ENCODE measurements at regions not wholly inside any gene's neighbourhood (a gene's known extent, or its start where the extent isn't known, plus 50 kb on each side); places are given as distances from the start of the nearest gene placed in this dataset.

DNA sequence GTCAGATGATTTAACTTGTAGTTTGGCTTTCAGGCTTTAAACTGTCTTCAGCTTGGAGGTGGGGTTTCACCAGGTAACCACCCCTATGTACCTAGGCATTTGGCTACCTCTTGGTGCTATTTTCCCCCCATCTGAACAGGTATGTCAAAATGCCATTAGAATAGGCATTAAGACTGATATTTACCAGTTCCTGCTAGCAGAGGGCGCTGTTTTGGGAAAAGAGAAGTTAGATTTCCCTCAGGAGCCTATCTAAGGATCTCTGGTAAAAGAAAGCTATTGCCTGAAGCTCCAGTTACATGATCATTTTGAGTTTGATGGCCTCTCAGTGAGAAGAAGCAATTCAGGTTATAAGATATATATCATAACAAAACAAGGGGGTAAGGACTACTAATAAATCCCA lies 879.1 kb downstream of the SH3BGRL start:
- no peak for DNase-seq

DNA sequence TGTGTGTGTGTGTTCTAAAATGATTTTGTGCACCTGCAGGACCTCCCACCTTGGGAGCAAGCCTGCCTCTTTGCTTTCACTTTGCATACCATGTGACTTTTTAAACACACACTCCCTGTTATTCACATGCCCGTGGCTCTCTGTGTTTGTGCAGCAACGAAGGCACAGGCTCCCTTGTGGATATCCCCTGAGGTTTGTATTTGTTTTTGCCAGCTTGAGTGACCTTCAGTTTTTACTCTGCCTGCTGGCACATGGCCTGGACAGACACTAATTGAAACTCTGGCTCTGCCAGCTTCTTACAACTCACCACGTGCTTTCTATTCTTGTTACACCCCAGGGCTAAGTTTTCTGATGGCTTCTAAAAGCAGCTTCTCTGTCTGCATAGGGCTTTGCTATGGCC lies 885.8 kb downstream of the SH3BGRL start:
- DNase-seq: peak in 19 of 58 donors; percentile 0 to 32 (median 1)

GRCh38 chrX:82092307-82092706 lies 890.4 kb downstream of the SH3BGRL start:
- no peak for DNase-seq

DNA sequence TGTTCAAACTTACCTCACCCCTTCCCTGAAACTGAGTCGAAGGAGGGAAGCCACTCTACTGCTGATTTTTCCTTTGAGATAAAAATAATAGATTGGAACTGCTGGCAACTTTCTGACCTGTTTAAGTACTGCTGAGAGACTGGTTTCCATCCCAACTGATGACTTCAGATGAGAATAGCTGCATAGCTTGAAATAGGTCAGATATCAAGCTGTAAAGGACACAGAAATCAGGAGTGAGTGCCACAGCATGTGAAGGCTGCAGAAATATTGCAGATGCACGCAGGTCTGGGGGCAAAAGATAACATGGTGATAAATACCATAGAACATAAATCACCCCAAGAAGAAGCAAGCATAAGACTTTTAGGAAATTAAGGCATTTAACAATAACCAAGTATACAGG lies 923.2 kb downstream of the SH3BGRL start:
- DNase-seq: no peak

- DNase-seq: no peak
Observed at GRCh38 chrX:82127228-82128123, 925.6 kb downstream of the SH3BGRL start.

GRCh38 chrX:82134378-82134777 lies 932.5 kb downstream of the SH3BGRL start:
- no peak for DNase-seq

DNA sequence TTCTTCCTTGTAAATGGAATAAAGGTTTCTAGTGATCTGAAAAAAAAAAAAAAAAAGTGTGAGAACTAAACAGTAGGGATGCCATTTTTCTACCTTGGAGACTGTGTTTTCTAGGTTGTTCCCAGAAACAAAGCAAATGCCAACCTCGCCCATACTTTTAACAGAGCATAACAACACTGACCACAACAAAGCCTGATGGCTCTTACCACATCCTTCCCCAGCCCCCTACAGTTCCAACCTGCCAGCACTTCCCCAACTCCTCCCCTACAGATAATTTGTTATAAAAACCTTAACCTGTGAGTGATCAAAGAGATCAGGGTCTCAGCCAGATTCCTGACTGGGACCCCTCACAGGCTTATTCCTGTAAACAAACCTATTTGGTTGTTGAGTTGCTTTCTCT lies 940.0 kb downstream of the SH3BGRL start:
- DNase-seq: no peak

DNA sequence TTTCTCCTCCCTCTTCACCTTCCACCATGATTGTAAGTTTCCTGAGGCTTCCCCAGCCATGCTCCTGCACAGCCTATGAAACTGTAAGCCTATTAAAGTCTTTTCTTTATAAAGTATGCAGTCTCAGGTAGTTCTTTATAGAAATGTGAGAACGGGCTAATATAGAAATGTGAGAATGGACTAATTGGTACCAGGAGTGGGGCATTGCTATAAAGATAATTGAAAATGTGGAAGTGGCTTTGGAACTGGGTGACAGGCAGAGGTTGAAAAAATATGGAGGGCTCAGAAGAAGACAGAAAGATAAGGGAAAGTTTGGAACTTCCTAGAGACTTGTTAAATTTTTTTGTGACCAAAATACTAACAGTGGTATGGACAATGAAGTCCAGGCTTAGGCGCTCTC lies 959.3 kb downstream of the SH3BGRL start:
- DNase-seq: no peak

DNA sequence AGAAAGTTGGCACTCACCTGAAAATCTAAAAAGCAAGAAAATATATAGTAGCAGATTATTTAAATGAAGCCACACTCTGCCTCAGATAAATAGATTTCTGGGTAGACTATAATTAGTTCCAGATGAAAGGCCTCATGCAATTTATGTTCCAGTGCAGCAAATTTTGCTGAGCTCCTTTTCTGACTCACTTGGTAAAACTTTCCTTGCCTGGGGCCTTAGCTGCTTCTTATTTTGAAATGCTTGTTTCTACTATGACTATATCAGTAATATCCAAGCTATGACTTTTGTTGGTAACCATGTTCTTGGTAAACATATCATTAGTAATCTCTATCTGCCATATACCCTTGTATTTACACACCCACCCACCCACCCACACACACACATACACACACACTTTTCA lies 961.8 kb downstream of the SH3BGRL start:
- no peak for DNase-seq

- no peak for DNase-seq
Observed at GRCh38 chrX:82196866-82197265, 995.0 kb downstream of the SH3BGRL start.

DNA sequence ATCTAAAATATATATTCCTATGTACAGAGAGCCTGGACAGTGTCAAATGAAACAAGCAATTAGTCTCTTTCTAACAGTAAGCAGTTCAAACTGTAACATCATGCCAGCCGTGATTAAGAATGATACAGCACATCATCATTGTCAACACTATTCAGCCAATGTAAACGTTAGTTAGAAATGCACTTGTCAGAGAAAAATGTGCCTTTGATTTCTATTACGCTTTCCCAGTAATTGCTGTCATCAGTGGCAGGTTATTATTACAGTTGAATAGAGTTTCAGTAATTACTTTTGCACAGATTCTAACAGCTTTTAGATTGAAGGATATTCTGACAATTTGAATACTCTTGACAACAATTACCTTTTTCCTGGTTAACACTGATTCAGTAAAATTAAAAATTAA lies 1007.1 kb downstream of the SH3BGRL start:
- no peak for DNase-seq

- peak in 1 of 58 donors; percentile 0 for DNase-seq
Observed at GRCh38 chrX:82218361-82218760, 1016.5 kb downstream of the SH3BGRL start.

DNA sequence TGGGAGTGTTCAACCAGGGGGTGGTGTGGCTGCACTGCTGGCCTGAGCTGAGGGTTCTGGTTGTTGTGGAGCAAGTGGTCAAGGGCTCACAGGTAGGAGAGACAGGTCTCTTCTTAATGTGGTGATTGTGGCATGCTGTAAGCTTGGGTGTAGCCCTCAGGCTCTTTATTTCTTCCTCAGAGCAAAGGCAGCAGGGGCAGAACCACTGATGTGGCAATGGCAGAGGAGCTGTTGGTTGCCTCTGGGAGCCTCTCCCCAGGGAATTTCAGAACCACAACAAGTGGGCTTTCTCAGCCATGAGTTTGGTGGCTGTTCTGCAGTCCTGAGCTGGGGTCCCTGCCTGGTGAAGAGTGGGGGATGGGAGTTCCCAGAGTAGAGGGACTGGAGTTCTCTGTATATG lies 1017.2 kb downstream of the SH3BGRL start:
- no peak for DNase-seq

DNA sequence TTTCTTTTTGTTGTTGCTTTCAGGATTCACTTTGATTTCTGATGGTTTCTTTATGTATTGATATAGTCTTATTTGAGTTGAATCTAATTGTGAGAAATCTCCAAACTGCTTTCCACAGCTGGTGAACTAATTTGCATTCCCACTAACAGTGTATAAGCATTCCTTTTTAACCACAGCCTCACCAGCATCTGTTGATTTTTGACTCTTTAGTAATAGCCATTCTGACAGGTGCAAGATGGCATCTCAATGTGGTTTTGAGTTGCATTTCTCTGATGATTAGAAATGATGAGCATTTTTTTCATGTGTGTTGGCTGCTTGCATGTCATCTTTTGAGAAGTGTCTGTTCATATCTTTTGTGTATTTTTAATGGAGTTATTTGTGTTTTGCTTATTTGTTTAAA lies 1023.1 kb downstream of the SH3BGRL start:
- DNase-seq: no peak

GRCh38 chrX:82230013-82230412 lies 1028.1 kb downstream of the SH3BGRL start:
- no peak for DNase-seq

DNA sequence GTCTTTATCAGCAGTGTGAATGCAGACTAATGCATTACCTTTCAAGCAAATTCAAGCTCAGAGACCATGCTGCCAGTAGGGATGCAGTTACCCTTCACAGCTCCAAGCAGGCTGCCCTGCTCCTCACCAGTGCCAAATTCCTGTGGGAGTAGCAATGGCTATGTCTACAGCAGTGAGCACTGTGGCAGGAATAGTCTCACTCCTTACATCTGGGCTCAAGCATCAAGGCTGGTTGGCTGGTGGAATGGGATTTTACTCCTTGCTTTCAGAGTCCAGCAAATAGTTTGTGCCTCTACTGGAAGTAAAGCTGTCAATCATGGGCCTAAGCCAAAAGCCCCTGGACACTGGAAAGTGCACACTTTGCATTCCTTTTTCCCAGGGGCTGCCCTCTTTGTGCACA lies 1030.8 kb downstream of the SH3BGRL start:
- no peak for DNase-seq

GRCh38 chrX:82237328-82237727 lies 1035.4 kb downstream of the SH3BGRL start:
- no peak for DNase-seq

Measured in anterior cingulate cortex (tissue), 58 donors.